Endothelial cell of umbilical vein (primary cell): ENCODE measurements at regions not wholly inside any gene's neighbourhood (a gene's known extent, or its start where the extent isn't known, plus 50 kb on each side); places are given as distances from the start of the nearest gene placed in this dataset.

Experiments
- EZH2 ChIP-seq: IDR thresholded peaks from 2 replicates; pipeline ENCODE4 v1.6.1; 2012; ENCODE audit warnings: borderline replicate concordance, low read depth, mild to moderate bottlenecking, moderate library complexity, low read length, inconsistent platforms; ENCODE audit not compliant: severe bottlenecking
- FOS ChIP-seq: IDR thresholded peaks from 2 replicates; pipeline ENCODE4 v1.6.1; 2011; ENCODE audit warnings: mild to moderate bottlenecking, low read length, moderate library complexity, borderline replicate concordance; ENCODE audit not compliant: insufficient read depth
- MYC ChIP-seq: IDR thresholded peaks from one replicate; pipeline ENCODE4 v1.6.1; 2011; ENCODE audit warnings: mild to moderate bottlenecking, low read depth, low read length
- POLR2A ChIP-seq: IDR thresholded peaks from 2 replicates; pipeline ENCODE4 v1.6.1; 2012; ENCODE audit warnings: low read depth, mild to moderate bottlenecking, control low read depth, low read length
- POLR2AphosphoS5 ChIP-seq: IDR thresholded peaks from 2 replicates; pipeline ENCODE4 v1.6.1; 2012; ENCODE audit warnings: low read depth, mild to moderate bottlenecking, control low read depth, low read length, moderate library complexity; ENCODE audit not compliant: insufficient read depth
- TF ChIP-seq, protein P1 (sequence below), 2 donors: IDR thresholded peaks; 1 replicate in 1 of 2; 2 replicates in 1 of 2; pipeline ENCODE4 v1.5.1; 2011; ENCODE audit warnings: low read length in 2 of 2, mild to moderate bottlenecking in 2 of 2, moderate library complexity in 2 of 2, control low read depth in 1 of 2, inconsistent platforms in 1 of 2, low read depth in 1 of 2; ENCODE audit not compliant: insufficient read depth in 1 of 2; ENCODE audit errors: extremely low read depth in 1 of 2

DNA sequence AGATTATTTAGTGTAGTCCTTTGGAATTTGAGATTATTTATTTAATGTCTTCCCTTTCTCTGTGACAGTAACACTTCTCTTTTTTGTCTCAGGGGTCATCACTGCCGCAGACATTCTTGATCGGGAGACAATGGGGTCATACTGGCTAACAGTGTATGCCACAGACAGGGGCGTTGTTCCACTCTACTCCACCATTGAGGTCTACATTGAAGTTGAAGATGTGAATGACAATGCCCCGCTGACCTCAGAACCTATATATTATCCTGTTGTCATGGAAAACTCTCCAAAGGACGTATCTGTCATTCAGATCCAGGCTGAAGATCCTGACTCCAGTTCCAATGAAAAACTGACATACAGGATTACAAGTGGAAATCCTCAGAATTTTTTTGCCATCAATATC, 299.9 kb downstream of the FAT3 start:
- TF ChIP-seq, protein P1, sequence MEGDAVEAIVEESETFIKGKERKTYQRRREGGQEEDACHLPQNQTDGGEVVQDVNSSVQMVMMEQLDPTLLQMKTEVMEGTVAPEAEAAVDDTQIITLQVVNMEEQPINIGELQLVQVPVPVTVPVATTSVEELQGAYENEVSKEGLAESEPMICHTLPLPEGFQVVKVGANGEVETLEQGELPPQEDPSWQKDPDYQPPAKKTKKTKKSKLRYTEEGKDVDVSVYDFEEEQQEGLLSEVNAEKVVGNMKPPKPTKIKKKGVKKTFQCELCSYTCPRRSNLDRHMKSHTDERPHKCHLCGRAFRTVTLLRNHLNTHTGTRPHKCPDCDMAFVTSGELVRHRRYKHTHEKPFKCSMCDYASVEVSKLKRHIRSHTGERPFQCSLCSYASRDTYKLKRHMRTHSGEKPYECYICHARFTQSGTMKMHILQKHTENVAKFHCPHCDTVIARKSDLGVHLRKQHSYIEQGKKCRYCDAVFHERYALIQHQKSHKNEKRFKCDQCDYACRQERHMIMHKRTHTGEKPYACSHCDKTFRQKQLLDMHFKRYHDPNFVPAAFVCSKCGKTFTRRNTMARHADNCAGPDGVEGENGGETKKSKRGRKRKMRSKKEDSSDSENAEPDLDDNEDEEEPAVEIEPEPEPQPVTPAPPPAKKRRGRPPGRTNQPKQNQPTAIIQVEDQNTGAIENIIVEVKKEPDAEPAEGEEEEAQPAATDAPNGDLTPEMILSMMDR (IDR thresholded peaks at IDR 0.05; ENCODE audit: extremely low read depth in 1 of 2, insufficient read depth in 1 of 2, low read depth in 1 of 2, low read length in 2 of 2): no peak
- TF ChIP-seq EZH2 (no peak), POLR2A (no peak), MYC (no peak), POLR2AphosphoS5 (no peak), FOS (no peak)
